Fibroblast of mammary gland (primary cell): ENCODE measurements at regions not wholly inside any gene's neighbourhood (a gene's known extent, or its start where the extent isn't known, plus 50 kb on each side); places are given as distances from the start of the nearest gene placed in this dataset.
"Not testable (repeated sequence)": the region's sequence is repeated elsewhere in the genome, so short reads cannot be mapped to it uniquely, and the experiment has no call there.

Source experiments
- DNase-seq: peaks from one replicate; pipeline ENCODE4 v3.0.0-alpha.2; 2010; ENCODE audit warnings: low read depth
- H3K4me3 ChIP-seq: 2 replicates; pipeline ENCODE4 v1.5.1; 2011; ENCODE audit warnings: low read depth, mild to moderate bottlenecking, low read length, moderate library complexity; ENCODE audit not compliant: control insufficient read depth
- TF ChIP-seq, protein P1 (sequence below): conservative IDR thresholded peaks from 2 replicates; pipeline ENCODE4 v1.5.1; 2011; ENCODE audit warnings: low read depth, low read length, inconsistent platforms; ENCODE audit not compliant: control insufficient read depth, insufficient read depth

DNA sequence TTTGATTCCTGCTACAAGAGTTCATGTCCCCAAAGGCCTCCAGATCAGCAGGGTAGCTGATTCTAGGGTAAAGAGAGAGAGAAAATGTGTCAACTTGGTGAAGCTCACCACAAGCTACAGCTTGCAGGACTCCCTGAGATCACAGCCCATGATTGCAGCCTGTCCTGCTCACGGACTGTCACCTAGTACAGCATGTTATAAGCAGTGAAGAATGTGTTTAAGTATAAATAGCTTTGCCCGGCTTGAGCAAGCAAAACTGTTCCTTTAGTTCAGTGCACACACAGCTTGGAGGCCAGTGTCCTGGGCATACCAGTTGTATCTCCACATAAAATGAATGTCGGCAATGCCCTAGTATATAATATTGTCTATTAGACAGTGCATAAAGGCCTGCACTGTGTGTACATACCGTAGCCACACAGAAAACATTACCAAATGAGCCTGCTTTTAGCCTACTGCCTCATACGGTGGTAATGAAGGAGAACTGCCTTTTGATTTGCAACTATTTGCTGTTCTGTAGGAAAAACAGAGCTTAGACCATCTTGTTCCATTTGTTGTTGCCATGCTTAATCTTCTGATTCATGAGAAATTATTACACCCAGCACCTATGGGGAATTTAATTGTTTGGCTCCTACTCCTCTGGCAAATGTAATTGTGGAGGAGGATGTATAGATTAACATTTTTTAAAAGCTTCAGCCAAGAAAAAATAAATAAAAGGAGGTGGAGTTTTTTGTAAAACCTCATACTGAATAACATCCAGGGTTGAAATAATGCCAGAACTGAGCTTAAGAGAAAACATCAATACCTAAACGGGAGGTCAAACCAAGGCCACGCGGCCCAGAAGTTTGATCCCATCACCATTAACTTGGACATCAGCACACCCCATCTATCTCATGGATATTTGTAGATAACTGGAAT is 108.1 kb upstream of the G2E3 start:
- H3K4me3 ChIP-seq = no peak overlapping the region
- no peak for DNase-seq
- TF ChIP-seq, protein P1, sequence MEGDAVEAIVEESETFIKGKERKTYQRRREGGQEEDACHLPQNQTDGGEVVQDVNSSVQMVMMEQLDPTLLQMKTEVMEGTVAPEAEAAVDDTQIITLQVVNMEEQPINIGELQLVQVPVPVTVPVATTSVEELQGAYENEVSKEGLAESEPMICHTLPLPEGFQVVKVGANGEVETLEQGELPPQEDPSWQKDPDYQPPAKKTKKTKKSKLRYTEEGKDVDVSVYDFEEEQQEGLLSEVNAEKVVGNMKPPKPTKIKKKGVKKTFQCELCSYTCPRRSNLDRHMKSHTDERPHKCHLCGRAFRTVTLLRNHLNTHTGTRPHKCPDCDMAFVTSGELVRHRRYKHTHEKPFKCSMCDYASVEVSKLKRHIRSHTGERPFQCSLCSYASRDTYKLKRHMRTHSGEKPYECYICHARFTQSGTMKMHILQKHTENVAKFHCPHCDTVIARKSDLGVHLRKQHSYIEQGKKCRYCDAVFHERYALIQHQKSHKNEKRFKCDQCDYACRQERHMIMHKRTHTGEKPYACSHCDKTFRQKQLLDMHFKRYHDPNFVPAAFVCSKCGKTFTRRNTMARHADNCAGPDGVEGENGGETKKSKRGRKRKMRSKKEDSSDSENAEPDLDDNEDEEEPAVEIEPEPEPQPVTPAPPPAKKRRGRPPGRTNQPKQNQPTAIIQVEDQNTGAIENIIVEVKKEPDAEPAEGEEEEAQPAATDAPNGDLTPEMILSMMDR = no peak

DNA sequence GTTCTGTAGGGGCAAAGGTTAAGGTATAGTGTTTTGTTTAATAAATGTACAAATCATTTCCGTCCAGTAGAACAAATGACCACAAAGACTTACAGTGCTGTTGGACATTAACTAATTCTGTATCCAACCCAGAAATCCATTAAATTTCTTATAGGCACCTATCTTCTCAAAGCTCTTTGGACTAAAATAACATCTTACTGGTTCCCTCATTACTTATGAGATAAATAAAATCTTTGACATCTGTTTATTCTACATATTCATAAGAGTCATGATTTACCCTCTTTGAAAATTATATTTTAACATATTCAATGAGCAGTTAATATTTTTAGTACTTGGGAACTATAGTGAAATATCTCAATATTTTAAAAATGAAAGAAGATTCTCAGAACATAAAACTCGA is 102.7 kb upstream of the G2E3 start:
- no peak overlapping the region for H3K4me3 ChIP-seq
- TF ChIP-seq, protein P1 = no peak
- no peak for DNase-seq

- H3K4me3 ChIP-seq = no peak overlapping the region
- no peak for DNase-seq
- TF ChIP-seq, protein P1 = no peak
Measured at GRCh38 chr14:30462358-30462757, 96.6 kb upstream of the G2E3 start.

DNA sequence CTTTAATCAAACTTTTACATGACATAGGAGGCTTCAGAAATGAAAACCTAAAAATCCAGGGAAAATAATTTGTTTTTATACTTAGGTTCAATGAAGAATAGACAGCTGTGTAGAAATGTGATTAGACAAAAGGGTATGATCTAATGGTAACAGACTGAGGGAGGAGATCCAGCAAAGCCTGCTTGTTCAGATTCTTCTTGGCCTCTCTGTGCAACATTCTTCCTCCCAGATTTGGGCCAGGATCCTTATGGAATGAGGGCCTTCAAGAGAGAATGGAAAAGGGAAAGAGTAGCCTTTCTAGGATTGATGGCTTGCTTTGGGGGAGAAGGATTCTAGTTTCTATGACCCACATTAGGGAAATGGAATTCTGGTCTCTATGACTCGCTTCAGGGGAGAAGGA is 94.5 kb upstream of the G2E3 start:
- no peak for DNase-seq
- no peak overlapping the region for H3K4me3 ChIP-seq
- TF ChIP-seq, protein P1 = no peak

GRCh38 chr14:30468354-30468753 is 90.6 kb upstream of the G2E3 start:
- no peak for DNase-seq
- TF ChIP-seq, protein P1 = no peak
- no peak overlapping the region for H3K4me3 ChIP-seq

DNA sequence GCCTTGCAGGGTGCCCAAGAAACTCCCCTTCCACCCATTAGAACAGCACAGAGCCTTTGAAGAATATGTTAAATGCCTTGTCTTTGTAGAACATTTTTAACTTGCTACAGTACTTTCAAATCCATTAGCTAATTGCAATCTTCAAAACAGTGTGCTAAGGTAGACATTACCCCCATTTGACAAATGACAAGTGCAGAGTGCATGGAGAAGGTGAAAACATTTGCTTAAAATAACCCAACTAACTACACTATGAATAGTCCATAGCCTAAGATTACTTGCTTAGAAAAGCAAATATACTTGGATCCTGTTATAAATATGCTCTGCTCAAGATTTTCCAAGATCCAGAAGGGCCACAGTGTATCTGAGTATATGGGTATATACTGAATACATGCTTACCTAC is 87.0 kb upstream of the G2E3 start:
- no peak overlapping the region for H3K4me3 ChIP-seq
- no peak for DNase-seq
- TF ChIP-seq, protein P1 = no peak

DNA sequence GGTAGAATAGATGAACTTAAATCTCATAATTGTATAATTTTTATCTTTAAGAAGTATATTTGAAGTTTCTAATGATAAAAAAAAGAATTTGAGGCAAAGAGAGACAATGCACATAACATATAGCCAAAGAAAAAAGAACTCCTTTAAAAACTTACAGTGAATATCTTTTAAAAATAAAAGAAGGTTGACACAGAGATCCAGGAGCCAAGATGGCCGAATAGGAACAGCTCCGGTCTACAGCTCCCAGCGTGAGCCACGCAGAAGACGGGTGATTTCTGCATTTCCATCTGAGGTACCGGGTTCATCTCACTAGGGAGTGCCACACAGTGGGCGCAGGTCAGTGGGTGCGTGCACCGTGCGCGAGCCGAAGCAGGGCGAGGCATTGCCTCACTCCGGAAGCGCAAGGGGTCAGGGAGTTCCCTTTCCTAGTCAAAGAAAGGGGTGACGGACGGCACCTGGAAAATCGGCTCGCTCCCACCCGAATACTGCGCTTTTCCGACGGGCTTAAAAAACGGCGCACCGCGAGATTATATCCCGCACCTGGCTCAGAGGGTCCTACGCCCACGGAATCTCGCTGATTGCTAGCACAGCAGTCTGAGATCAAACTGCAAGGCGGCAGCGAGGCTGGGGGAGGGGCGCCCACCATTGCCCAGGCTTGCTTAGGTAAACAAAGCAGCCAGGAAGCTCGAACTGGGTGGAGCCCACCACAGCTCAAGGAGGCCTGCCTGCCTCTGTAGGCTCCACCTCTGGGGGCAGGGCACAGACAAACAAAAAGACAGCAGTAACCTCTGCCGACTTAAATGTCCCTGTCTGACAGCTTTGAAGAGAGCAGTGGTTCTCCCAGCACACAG is 84.9 kb upstream of the G2E3 start:
- H3K4me3 ChIP-seq = not testable (repeated sequence)

More for the DNA sequence above, 84.9 kb upstream of the G2E3 start:
- DNase-seq = not testable (repeated sequence)
